GM23338 (cell line): ENCODE measurements at regions not wholly inside any gene's neighbourhood (a gene's known extent, or its start where the extent isn't known, plus 50 kb on each side); places are given as distances from the start of the nearest gene placed in this dataset.

Experiments used
- ATAC-seq: fragments of 200-7000 bp; cut with Tn5 transposase; 3 replicates; pipeline ENCODE4 v1.9.1; 2020
- DNase-seq: peaks from one replicate; pipeline ENCODE4 v3.0.0-alpha.2; 2015; ENCODE audit warnings: low spot score
- H2AFZ ChIP-seq: fragments of 200-600 bp; sonication (generic); 2 replicates; pipeline ENCODE4 v1.8.0; 2016; ENCODE audit warnings: antibody characterized with exemption, mild to moderate bottlenecking, moderate library complexity
- H3F3A ChIP-seq: fragments of 200-600 bp; sonication (generic); replicated peaks from 2 replicates; pipeline ENCODE4 v1.8.0; 2017; ENCODE audit warnings: antibody characterized with exemption, mixed run types, low read depth
- H3K27ac ChIP-seq: fragments of 200-600 bp; sonication (generic); 2 replicates; pipeline ENCODE4 v1.6.1; 2016; ENCODE audit warnings: low read depth
- H3K27me3 ChIP-seq: fragments of 200-600 bp; sonication (generic); 2 replicates; pipeline ENCODE4 v1.8.0; 2016; ENCODE audit warnings: mild to moderate bottlenecking, mixed run types, moderate library complexity; ENCODE audit not compliant: insufficient read depth
- H3K36me3 ChIP-seq: fragments of 200-600 bp; sonication (generic); 2 replicates; pipeline ENCODE4 v1.8.0; 2016; ENCODE audit warnings: mild to moderate bottlenecking; ENCODE audit not compliant: insufficient read depth
- H3K4me1 ChIP-seq: fragments of 200-600 bp; sonication (generic); 2 replicates; pipeline ENCODE4 v1.8.0; 2016; ENCODE audit warnings: mild to moderate bottlenecking, moderate library complexity; ENCODE audit not compliant: insufficient read depth
- H3K4me2 ChIP-seq: fragments of 200-600 bp; sonication (generic); 2 replicates; pipeline ENCODE4 v1.7.1; 2017; ENCODE audit warnings: mixed run types
- H3K4me3 ChIP-seq: fragments of 200-600 bp; sonication (generic); 2 replicates; pipeline ENCODE4 v1.6.1; 2016; ENCODE audit warnings: mixed run types
- H3K79me2 ChIP-seq: fragments of 200-600 bp; sonication (generic); replicated peaks from 2 replicates; pipeline ENCODE4 v1.8.0; 2017; ENCODE audit warnings: mild to moderate bottlenecking; ENCODE audit not compliant: insufficient read depth
- H3K9me2 ChIP-seq: fragments of 200-600 bp; sonication (generic); 2 replicates; pipeline ENCODE4 v1.8.0; 2017; ENCODE audit not compliant: insufficient read depth
- H4K20me1 ChIP-seq: fragments of 200-600 bp; sonication (generic); replicated peaks from 2 replicates; pipeline ENCODE4 v1.8.0; 2017; ENCODE audit warnings: mild to moderate bottlenecking; ENCODE audit not compliant: insufficient read depth
- H3K27ac Mint-ChIP-seq: 2 replicates; pipeline ENCODE4 v1.8.0; 2020; ENCODE audit warnings: inconsistent platforms, mild to moderate bottlenecking, moderate library complexity, mixed read lengths
- H3K27me3 Mint-ChIP-seq: 3 replicates; pipeline ENCODE4 v1.8.0; 2022; ENCODE audit warnings: low read depth, mild to moderate bottlenecking, moderate library complexity, mixed read lengths, inconsistent platforms; ENCODE audit not compliant: insufficient read depth, poor library complexity
- H3K36me3 Mint-ChIP-seq: 3 replicates; pipeline ENCODE4 v1.8.0; 2021; ENCODE audit warnings: low read depth, mild to moderate bottlenecking, inconsistent platforms, moderate library complexity, mixed read lengths
- H3K4me1 Mint-ChIP-seq: 3 replicates; pipeline ENCODE4 v1.8.0; 2020; ENCODE audit warnings: mild to moderate bottlenecking, inconsistent platforms, mixed read lengths
- H3K4me3 Mint-ChIP-seq: 3 replicates; pipeline ENCODE4 v1.8.0; 2021; ENCODE audit warnings: moderate library complexity, mild to moderate bottlenecking, inconsistent platforms, mixed read lengths
- H3K9me3 Mint-ChIP-seq: 3 replicates; pipeline ENCODE4 v1.8.0; 2020; ENCODE audit warnings: moderate library complexity, mild to moderate bottlenecking, inconsistent platforms, mixed read lengths
- CREB1 ChIP-seq: fragments of 250-450 bp; sonication (Bioruptor Pico); IDR thresholded peaks from 2 replicates; pipeline ENCODE4 v1.5.0; 2020; ENCODE audit warnings: low read depth, mild to moderate bottlenecking, moderate library complexity
- CTCF ChIP-seq, 2 experiments: fragments of 200-600 bp in 1 of 2; sonication (generic) in 1 of 2; conservative IDR thresholded peaks; 2 replicates each; pipeline versions ENCODE4 v1.5.1 to v1.6.1; 2016 to 2017; ENCODE audit warnings: antibody characterized with exemption in 2 of 2, low read depth in 2 of 2, mild to moderate bottlenecking in 2 of 2, moderate library complexity in 1 of 2
- EZH2 ChIP-seq: fragments of 200-600 bp; sonication (generic); IDR thresholded peaks from one replicate; pipeline ENCODE4 v1.8.0; 2017; ENCODE audit warnings: antibody characterized with exemption, mild to moderate bottlenecking, low read depth; ENCODE audit not compliant: unreplicated experiment
- EZH2phosphoT487 ChIP-seq: fragments of 200-600 bp; sonication (generic); IDR thresholded peaks from one replicate; pipeline ENCODE4 v1.8.1; 2018; ENCODE audit warnings: antibody characterized with exemption; ENCODE audit not compliant: unreplicated experiment
- JUNB ChIP-seq: IDR thresholded peaks from one replicate; pipeline ENCODE4 v1.6.1; 2016; ENCODE audit warnings: antibody characterized with exemption; ENCODE audit not compliant: unreplicated experiment
- NANOG ChIP-seq: IDR thresholded peaks from 2 replicates; pipeline ENCODE4 v1.6.1; 2016; ENCODE audit warnings: antibody characterized with exemption, borderline replicate concordance
- POLR2AphosphoS5 ChIP-seq: IDR thresholded peaks from 2 replicates; pipeline ENCODE4 v1.6.1; 2016; ENCODE audit warnings: antibody characterized with exemption, low read depth
- REST ChIP-seq: IDR thresholded peaks from one replicate; pipeline ENCODE4 v1.6.1; 2018; ENCODE audit warnings: antibody characterized with exemption; ENCODE audit not compliant: unreplicated experiment
- STAT1 ChIP-seq: IDR thresholded peaks from one replicate; pipeline ENCODE4 v1.6.1; 2016; ENCODE audit warnings: antibody characterized with exemption; ENCODE audit not compliant: unreplicated experiment
- ZNF114 ChIP-seq: fragments of 250-450 bp; sonication (Bioruptor Pico); IDR thresholded peaks from 2 replicates; pipeline ENCODE4 v1.5.0; 2020; ENCODE audit warnings: mild to moderate bottlenecking, moderate library complexity
- ZNF331 ChIP-seq: fragments of 250-450 bp; sonication (Bioruptor Pico); IDR thresholded peaks from 2 replicates; pipeline ENCODE4 v1.5.0; 2020; ENCODE audit warnings: low read depth, mild to moderate bottlenecking, moderate library complexity
- TF ChIP-seq, protein P1 (sequence below): IDR thresholded peaks from 2 replicates; pipeline ENCODE4 v1.6.1; 2016; ENCODE audit warnings: antibody characterized with exemption
- TF ChIP-seq, protein P2 (sequence below): fragments of 250-450 bp; sonication (Bioruptor Pico); IDR thresholded peaks from 2 replicates; pipeline ENCODE4 v1.5.0; 2020; ENCODE audit warnings: mild to moderate bottlenecking, moderate library complexity

- Mint-ChIP-seq H3K9me3 (peaks cover 11% of the 10 kb centered on the region; the same call in 2 of the 3 replicates), H3K27me3 (peaks cover 3% of the 10 kb centered on the region), H3K27ac (no peak overlapping the region), H3K4me1 (no peaks in the 10 kb centered on the region), H3K4me3 (no peak overlapping the region), H3K36me3 (peaks cover 3% of the 10 kb centered on the region; the same call in 1 of the 3 replicates)
- Histone ChIP-seq H4K20me1 (no peaks in the 10 kb centered on the region), H3K4me2 (no peak overlapping the region), H3F3A (no peaks in the 10 kb centered on the region), H3K27me3 (no peaks in the 10 kb centered on the region), H3K79me2 (no peaks in the 10 kb centered on the region), H3K4me1 (no peaks in the 10 kb centered on the region), H3K4me3 (no peak overlapping the region), H3K36me3 (no peaks in the 10 kb centered on the region), H2AFZ (no peak overlapping the region), H3K9me2 (peaks cover 6% of the 10 kb centered on the region; the same call in 1 of the 2 replicates), H3K27ac (no peak overlapping the region)
- TF ChIP-seq EZH2phosphoT487: no peak
- no peak for TF ChIP-seq ZNF331 (CRISPR knock-in tag)
- TF ChIP-seq EZH2: no peak
- no peak for TF ChIP-seq REST
- TF ChIP-seq ZNF114 (CRISPR knock-in tag): no peak
- TF ChIP-seq, protein P1, sequence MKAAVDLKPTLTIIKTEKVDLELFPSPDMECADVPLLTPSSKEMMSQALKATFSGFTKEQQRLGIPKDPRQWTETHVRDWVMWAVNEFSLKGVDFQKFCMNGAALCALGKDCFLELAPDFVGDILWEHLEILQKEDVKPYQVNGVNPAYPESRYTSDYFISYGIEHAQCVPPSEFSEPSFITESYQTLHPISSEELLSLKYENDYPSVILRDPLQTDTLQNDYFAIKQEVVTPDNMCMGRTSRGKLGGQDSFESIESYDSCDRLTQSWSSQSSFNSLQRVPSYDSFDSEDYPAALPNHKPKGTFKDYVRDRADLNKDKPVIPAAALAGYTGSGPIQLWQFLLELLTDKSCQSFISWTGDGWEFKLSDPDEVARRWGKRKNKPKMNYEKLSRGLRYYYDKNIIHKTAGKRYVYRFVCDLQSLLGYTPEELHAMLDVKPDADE: no peak
- TF ChIP-seq STAT1: no peak
- TF ChIP-seq JUNB: no peak
- no peak for TF ChIP-seq NANOG
- TF ChIP-seq POLR2AphosphoS5: no peak
- TF ChIP-seq CTCF (conservative IDR thresholded peaks at IDR 0.05; ENCODE audit: low read depth in 2 of 2): no peak
- TF ChIP-seq CREB1 (CRISPR knock-in tag): no peak
- TF ChIP-seq, protein P2, sequence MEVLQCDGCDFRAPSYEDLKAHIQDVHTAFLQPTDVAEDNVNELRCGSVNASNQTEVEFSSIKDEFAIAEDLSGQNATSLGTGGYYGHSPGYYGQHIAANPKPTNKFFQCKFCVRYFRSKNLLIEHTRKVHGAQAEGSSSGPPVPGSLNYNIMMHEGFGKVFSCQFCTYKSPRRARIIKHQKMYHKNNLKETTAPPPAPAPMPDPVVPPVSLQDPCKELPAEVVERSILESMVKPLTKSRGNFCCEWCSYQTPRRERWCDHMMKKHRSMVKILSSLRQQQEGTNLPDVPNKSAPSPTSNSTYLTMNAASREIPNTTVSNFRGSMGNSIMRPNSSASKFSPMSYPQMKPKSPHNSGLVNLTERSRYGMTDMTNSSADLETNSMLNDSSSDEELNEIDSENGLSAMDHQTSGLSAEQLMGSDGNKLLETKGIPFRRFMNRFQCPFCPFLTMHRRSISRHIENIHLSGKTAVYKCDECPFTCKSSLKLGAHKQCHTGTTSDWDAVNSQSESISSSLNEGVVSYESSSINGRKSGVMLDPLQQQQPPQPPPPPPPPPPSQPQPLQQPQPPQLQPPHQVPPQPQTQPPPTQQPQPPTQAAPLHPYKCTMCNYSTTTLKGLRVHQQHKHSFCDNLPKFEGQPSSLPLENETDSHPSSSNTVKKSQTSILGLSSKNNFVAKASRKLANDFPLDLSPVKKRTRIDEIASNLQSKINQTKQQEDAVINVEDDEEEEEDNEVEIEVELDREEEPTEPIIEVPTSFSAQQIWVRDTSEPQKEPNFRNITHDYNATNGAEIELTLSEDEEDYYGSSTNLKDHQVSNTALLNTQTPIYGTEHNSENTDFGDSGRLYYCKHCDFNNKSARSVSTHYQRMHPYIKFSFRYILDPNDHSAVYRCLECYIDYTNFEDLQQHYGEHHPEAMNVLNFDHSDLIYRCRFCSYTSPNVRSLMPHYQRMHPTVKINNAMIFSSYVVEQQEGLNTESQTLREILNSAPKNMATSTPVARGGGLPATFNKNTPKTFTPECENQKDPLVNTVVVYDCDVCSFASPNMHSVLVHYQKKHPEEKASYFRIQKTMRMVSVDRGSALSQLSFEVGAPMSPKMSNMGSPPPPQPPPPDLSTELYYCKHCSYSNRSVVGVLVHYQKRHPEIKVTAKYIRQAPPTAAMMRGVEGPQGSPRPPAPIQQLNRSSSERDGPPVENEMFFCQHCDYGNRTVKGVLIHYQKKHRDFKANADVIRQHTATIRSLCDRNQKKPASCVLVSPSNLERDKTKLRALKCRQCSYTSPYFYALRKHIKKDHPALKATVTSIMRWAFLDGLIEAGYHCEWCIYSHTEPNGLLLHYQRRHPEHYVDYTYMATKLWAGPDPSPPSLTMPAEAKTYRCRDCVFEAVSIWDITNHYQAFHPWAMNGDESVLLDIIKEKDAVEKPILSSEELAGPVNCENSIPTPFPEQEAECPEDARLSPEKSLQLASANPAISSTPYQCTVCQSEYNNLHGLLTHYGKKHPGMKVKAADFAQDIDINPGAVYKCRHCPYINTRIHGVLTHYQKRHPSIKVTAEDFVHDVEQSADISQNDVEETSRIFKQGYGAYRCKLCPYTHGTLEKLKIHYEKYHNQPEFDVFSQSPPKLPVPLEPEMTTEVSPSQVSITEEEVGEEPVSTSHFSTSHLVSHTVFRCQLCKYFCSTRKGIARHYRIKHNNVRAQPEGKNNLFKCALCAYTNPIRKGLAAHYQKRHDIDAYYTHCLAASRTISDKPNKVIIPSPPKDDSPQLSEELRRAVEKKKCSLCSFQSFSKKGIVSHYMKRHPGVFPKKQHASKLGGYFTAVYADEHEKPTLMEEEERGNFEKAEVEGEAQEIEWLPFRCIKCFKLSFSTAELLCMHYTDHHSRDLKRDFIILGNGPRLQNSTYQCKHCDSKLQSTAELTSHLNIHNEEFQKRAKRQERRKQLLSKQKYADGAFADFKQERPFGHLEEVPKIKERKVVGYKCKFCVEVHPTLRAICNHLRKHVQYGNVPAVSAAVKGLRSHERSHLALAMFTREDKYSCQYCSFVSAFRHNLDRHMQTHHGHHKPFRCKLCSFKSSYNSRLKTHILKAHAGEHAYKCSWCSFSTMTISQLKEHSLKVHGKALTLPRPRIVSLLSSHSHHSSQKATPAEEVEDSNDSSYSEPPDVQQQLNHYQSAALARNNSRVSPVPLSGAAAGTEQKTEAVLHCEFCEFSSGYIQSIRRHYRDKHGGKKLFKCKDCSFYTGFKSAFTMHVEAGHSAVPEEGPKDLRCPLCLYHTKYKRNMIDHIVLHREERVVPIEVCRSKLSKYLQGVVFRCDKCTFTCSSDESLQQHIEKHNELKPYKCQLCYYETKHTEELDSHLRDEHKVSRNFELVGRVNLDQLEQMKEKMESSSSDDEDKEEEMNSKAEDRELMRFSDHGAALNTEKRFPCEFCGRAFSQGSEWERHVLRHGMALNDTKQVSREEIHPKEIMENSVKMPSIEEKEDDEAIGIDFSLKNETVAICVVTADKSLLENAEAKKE: no peak
- DNase-seq (no peak), ATAC-seq (no peak)
Observed at GRCh38 chr14:34336501-34336900, 125.5 kb downstream of the SPTSSA start.
